ENCODE measurements at regions not wholly inside any gene's neighbourhood (a gene's known extent, or its start where the extent isn't known, plus 50 kb on each side); places are given as distances from the start of the nearest gene placed in this dataset.

DNA sequence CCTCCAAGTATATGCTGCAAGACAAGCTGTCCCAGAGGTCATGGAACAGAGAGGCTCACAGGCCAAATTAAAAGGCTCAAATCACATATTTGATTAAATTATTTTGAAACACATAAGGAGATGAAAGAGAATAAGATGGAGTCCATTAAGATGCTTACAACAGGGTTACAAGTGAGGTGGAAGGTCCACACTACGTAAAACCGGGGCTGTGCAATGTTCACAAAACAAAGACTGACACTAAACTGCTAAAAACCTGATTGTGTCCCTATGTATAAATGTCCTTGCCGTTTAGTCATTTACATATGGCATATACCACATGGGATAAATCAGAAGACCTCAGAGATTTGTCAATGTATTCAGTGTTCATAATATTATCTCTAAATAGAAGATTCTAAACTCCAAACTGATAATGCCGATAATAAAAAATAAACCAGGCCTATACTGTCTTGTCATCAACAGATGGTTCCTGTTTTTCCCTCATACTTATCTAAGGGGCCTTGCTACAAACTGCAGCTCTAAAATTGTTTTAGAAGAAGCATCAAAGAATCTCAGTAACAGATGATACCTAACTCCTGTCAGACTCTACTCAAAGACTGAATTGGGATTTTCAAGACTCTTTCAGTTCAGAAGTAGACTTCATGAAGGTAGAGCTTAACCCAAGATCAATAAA is 51.8 kb upstream of the RIPOR2 start:
- Histone ChIP-seq H3K4me3 (ENCODE audit: low read length) (no peak overlapping the region), H3K9ac (ENCODE audit: low read length) (no peak overlapping the region), H3K36me3 (ENCODE audit: control insufficient read depth, insufficient read depth, low read length) (no peaks in the 10 kb centered on the region), H3K27ac (ENCODE audit: low read depth, low read length) (no peak overlapping the region), H3K4me1 (ENCODE audit: control insufficient read depth, insufficient read depth, low read length) (no peaks in the 10 kb centered on the region), H3K27me3 (ENCODE audit: control insufficient read depth, insufficient read depth, low read length) (no peaks in the 10 kb centered on the region)

DNA sequence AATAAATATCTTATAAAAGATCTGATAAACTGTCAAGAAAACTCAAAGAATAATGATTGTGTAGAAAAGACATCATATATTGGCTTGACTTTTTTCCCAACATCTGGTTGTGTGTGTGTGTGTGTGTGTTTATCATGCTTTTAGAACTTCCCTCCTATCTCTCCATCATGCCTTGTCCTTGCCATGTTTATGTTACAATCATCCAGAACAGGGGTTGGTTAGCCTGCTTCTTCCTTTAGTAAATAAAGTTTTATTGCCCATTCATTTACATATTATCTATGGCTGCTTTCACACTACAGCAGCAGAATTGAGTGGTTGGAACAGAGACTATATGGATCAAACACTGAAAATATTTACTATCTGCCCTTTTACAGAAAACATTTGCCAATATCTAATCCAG is 52.8 kb upstream of the RIPOR2 start:
- no peak overlapping the region for H3K27ac ChIP-seq (ENCODE audit: low read depth, low read length)
- no peak overlapping the region for H3K4me3 ChIP-seq (ENCODE audit: low read length)
- H3K27me3 ChIP-seq (ENCODE audit: control insufficient read depth, insufficient read depth, low read length), result no peaks in the 10 kb centered on the region
- H3K36me3 ChIP-seq (ENCODE audit: control insufficient read depth, insufficient read depth, low read length), result no peaks in the 10 kb centered on the region
- H3K4me1 ChIP-seq (ENCODE audit: control insufficient read depth, insufficient read depth, low read length), result no peaks in the 10 kb centered on the region
- H3K9ac ChIP-seq (ENCODE audit: low read length), result no peak overlapping the region

DNA sequence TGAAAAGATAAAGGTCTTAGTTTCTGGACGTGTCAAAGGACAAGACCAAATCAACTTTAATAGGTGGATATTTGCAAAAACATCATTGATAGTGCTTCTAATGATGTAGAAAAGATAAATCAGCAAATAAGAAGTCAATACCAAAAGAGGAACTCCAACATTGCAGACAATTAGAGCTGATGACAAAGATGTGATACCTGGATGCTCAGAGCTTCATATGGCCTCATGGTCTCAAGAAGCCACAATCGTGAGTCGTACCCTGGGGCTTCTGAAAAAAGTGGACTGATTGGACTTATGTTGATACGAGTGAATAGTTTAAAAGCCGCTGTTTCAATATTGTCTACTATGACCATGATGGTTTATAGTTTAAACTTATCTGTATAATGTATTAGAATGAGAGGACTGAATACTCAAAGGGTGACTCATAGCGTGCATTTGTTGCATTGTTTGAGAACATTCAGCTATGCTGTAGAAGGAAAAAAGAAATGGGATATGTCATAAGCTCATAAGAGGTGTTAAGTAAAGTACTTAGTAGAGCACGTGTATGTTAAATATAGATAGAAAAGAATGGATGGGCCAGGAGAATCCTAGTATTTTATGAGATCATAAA is 54.6 kb upstream of the RIPOR2 start:
- H3K36me3 ChIP-seq (ENCODE audit: control insufficient read depth, insufficient read depth, low read length), result no peaks in the 10 kb centered on the region
- H3K27me3 ChIP-seq (ENCODE audit: control insufficient read depth, insufficient read depth, low read length), result no peaks in the 10 kb centered on the region
- no peak overlapping the region for H3K4me3 ChIP-seq (ENCODE audit: low read length)
- H3K27ac ChIP-seq (ENCODE audit: low read depth, low read length), result no peak overlapping the region
- no peak overlapping the region for H3K9ac ChIP-seq (ENCODE audit: low read length)
- H3K4me1 ChIP-seq (ENCODE audit: control insufficient read depth, insufficient read depth, low read length), result no peaks in the 10 kb centered on the region

DNA sequence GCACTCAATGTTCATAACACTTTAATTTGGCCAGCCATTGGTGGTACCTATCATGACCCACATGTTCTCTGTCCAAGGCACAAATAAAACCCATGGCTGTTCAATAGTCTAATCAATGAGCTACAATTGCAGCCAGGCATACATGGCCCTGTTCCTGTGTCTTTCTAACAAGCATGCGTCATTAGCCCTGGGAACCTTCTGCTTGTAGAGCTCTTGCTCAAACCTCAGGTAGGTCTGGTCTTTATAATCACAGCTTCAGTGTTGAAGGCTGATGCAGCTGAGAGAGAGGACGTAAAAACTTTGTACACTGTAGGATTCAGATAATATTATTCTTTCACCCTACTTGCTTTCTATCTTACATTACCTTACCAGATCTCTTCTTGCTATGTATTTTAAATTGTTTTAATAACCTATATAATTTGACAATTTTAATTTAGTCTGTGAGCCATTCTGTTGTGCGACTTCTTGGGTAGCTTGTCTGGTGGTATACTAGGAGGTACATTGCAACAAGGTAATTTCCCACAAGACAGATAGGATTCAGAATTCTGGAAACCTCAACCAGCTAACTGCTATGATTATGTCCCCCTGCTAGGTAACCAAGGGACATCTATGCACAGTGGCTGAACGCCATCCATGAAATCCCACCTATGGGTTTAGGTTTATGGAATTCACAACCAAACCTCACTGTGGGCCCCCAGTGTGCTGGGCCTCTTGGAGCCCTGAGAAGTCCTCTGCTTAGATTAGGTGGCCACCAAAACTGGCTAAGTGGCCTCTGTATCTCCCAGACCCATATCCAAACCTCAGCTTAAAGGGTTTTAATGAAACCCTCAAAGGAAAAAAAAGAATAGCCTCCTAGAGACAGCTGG is 55.4 kb upstream of the RIPOR2 start:
- no peaks in the 10 kb centered on the region for H3K4me1 ChIP-seq (ENCODE audit: control insufficient read depth, insufficient read depth, low read length)
- H3K36me3 ChIP-seq (ENCODE audit: control insufficient read depth, insufficient read depth, low read length), result no peaks in the 10 kb centered on the region
- H3K27ac ChIP-seq (ENCODE audit: low read depth, low read length), result no peak overlapping the region
- no peak overlapping the region for H3K9ac ChIP-seq (ENCODE audit: low read length)
- H3K27me3 ChIP-seq (ENCODE audit: control insufficient read depth, insufficient read depth, low read length), result no peaks in the 10 kb centered on the region
- H3K4me3 ChIP-seq (ENCODE audit: low read length), result no peak overlapping the region

- no peaks in the 10 kb centered on the region for H3K36me3 ChIP-seq (ENCODE audit: control insufficient read depth, insufficient read depth, low read length)
- H3K9ac ChIP-seq (ENCODE audit: low read length), result no peak overlapping the region
- no peaks in the 10 kb centered on the region for H3K4me1 ChIP-seq (ENCODE audit: control insufficient read depth, insufficient read depth, low read length)
- H3K27ac ChIP-seq (ENCODE audit: low read depth, low read length), result no peak overlapping the region
- no peak overlapping the region for H3K4me3 ChIP-seq (ENCODE audit: low read length)
- H3K27me3 ChIP-seq (ENCODE audit: control insufficient read depth, insufficient read depth, low read length), result no peaks in the 10 kb centered on the region
These were observed 56.2 kb upstream of the RIPOR2 start for GRCh38 chr6:24991810-24992467.

DNA sequence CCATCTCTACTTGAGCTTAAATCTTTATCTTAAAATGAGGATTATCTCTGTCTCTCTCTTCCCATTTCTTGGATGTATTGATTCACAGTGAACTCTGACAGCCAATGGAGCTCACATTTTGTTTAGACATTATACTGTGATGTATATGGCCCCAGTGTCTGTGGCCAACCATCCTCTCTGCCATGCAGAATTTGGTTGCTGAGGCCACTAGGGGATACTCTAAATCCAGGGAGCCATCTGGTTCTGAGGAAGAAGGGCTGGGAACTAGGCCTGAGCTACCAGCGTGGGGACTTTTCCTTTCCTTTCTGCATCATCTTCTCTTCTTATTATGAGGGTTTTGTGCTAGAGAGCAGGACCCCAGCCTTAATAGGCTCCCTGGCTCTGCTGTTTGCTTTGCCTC is 59.1 kb upstream of the RIPOR2 start:
- Histone ChIP-seq H3K27me3 (ENCODE audit: control insufficient read depth, insufficient read depth, low read length) (no peaks in the 10 kb centered on the region), H3K4me1 (ENCODE audit: control insufficient read depth, insufficient read depth, low read length) (no peaks in the 10 kb centered on the region), H3K4me3 (ENCODE audit: low read length) (no peak overlapping the region), H3K36me3 (ENCODE audit: control insufficient read depth, insufficient read depth, low read length) (no peaks in the 10 kb centered on the region), H3K9ac (ENCODE audit: low read length) (no peak overlapping the region), H3K27ac (ENCODE audit: low read depth, low read length) (no peak overlapping the region)

DNA sequence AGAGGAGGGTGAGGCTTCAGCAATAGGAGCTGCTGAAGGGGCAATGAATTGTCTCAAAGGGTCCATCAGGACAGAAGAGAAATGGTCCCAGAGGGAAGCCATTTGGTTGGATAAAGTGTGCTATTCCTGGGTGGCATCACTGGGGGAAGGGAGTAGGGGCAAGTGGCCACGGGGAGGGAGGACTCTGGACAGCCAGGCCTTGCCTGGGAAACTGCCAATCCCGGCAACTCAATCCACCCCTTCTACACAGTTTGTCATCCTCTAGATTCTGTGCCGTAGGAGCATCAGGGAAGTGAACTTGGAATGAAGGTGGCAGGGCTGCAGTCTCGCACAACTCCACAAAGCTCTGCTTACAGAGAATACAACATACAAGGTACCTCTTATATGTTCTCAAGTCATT is 59.5 kb upstream of the RIPOR2 start:
- H3K36me3 ChIP-seq (ENCODE audit: control insufficient read depth, insufficient read depth, low read length), result no peaks in the 10 kb centered on the region
- H3K4me3 ChIP-seq (ENCODE audit: low read length), result no peak overlapping the region
- no peak overlapping the region for H3K27ac ChIP-seq (ENCODE audit: low read depth, low read length)
- no peak overlapping the region for H3K9ac ChIP-seq (ENCODE audit: low read length)
- H3K27me3 ChIP-seq (ENCODE audit: control insufficient read depth, insufficient read depth, low read length), result no peaks in the 10 kb centered on the region
- no peaks in the 10 kb centered on the region for H3K4me1 ChIP-seq (ENCODE audit: control insufficient read depth, insufficient read depth, low read length)

DNA sequence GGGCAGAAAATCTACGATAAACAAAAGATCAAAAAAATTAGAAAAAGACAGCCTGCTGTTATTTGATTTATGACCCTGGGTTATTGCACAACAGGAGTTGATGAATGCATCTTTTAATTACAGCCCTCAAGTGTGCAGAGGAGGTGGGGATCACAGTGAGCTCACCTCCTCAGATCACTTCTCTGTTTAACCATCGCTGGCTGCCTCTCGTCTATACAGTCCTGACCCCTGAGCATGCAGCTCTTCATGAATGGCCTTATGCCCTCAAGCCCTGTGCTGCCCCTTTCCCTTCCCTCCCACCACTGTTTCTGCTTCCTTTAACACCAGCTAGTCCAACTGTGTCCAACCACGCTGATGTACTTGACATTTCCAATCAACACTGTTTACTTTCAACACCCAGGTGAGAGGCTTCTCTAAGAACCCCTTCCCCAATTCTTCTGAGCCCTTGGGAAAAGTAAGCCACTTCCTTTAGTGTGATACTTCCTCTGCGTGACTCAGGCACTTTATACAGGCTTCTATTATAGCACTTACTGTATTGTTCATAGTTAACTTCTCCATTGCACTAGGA is 60.6 kb upstream of the RIPOR2 start:
- H3K27me3 ChIP-seq (ENCODE audit: control insufficient read depth, insufficient read depth, low read length), result no peaks in the 10 kb centered on the region
- no peaks in the 10 kb centered on the region for H3K36me3 ChIP-seq (ENCODE audit: control insufficient read depth, insufficient read depth, low read length)
- no peak overlapping the region for H3K4me3 ChIP-seq (ENCODE audit: low read length)
- no peak overlapping the region for H3K9ac ChIP-seq (ENCODE audit: low read length)
- H3K4me1 ChIP-seq (ENCODE audit: control insufficient read depth, insufficient read depth, low read length), result no peaks in the 10 kb centered on the region
- H3K27ac ChIP-seq (ENCODE audit: low read depth, low read length), result no peak overlapping the region

- Histone ChIP-seq H3K4me1 (ENCODE audit: control insufficient read depth, insufficient read depth, low read length) (peaks cover 2% of the 10 kb centered on the region), H3K36me3 (ENCODE audit: control insufficient read depth, insufficient read depth, low read length) (no peaks in the 10 kb centered on the region), H3K4me3 (ENCODE audit: low read length) (no peak overlapping the region), H3K27ac (ENCODE audit: low read depth, low read length) (no peak overlapping the region), H3K27me3 (ENCODE audit: control insufficient read depth, insufficient read depth, low read length) (no peaks in the 10 kb centered on the region), H3K9ac (ENCODE audit: low read length) (no peak overlapping the region)
These were observed 61.5 kb upstream of the RIPOR2 start for GRCh38 chr6:24997231-24997630.

DNA sequence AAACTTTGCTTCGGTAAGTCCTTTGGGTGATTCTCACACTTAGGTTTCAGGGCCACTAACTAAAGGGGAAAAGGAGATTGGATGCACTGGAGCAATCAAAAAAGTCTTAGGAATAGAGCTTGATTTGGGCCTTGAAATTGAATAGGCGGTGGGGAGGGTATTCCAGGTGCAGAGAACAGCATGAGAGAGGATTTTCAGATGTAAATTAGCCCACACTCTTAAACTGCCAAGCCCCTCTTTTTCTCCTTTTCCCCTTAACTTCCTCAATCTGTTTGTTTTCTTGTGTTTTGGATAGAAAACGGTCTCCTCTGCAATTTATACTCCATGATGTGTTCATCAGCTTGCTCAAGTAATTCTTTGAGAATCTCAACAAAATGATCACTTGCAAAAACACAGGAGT is 62.1 kb upstream of the RIPOR2 start:
- Histone ChIP-seq H3K36me3 (ENCODE audit: control insufficient read depth, insufficient read depth, low read length) (no peaks in the 10 kb centered on the region), H3K27me3 (ENCODE audit: control insufficient read depth, insufficient read depth, low read length) (no peaks in the 10 kb centered on the region), H3K9ac (ENCODE audit: low read length) (no peak overlapping the region), H3K27ac (ENCODE audit: low read depth, low read length) (no peak overlapping the region), H3K4me3 (ENCODE audit: low read length) (no peak overlapping the region), H3K4me1 (ENCODE audit: control insufficient read depth, insufficient read depth, low read length) (peaks cover 2% of the 10 kb centered on the region)

- Histone ChIP-seq H3K9ac (ENCODE audit: low read length) (no peak overlapping the region), H3K4me1 (ENCODE audit: control insufficient read depth, insufficient read depth, low read length) (peaks cover 2% of the 10 kb centered on the region), H3K4me3 (ENCODE audit: low read length) (no peak overlapping the region), H3K27ac (ENCODE audit: low read depth, low read length) (peak overlapping the region; percentile 14), H3K27me3 (ENCODE audit: control insufficient read depth, insufficient read depth, low read length) (no peaks in the 10 kb centered on the region), H3K36me3 (ENCODE audit: control insufficient read depth, insufficient read depth, low read length) (no peaks in the 10 kb centered on the region)
These were observed 66.7 kb upstream of the RIPOR2 start for GRCh38 chr6:25002326-25003091.

Measured in rectal smooth muscle tissue (tissue), 1 donor.